HepG2 (cell line): ENCODE measurements at regions not wholly inside any gene's neighbourhood (a gene's known extent, or its start where the extent isn't known, plus 50 kb on each side); places are given as distances from the start of the nearest gene placed in this dataset.

Source experiments
- ATAC-seq: fragments of 200-7000 bp; cut with Tn5 transposase; 3 replicates; pipeline ENCODE4 v1.9.1; 2020; ENCODE audit warnings: mild to moderate bottlenecking, moderate library complexity
- BruUV-seq: library from RNA; stranded (reverse); fragments of 400-500 nt; replicated peaks from 2 replicates; lab custom pipeline; 2021; lab: Mats Ljungman, UMichigan
- CTCF ChIA-PET: fragments of 300-600 bp; formaldehyde crosslinking; extraction: SDS; loops from one replicate; lab custom pipeline; 2021; ENCODE audit warnings: low total read pairs, inconsistent platforms, low intra/inter-chr PET ratio; lab: Yijun Ruan, JAX
- POLR2A ChIA-PET: fragments of 350-600 bp; sonication (Branson Sonifier 250); formaldehyde crosslinking; loops from one replicate; lab custom pipeline; 2020; ENCODE audit warnings: antibody characterized with exemption, inconsistent platforms; lab: Yijun Ruan, JAX
- DNase-seq: peaks from one replicate; pipeline ENCODE4 v3.0.0-alpha.2; 2015; ENCODE audit warnings: low spot score
- FAIRE-seq: peaks from 3 replicates; lab custom pipeline; 2011; peaks lifted over from hg19 to GRCh38; lab: Jason Lieb, UNC
- H2AFZ ChIP-seq: one replicate; pipeline ENCODE4 v1.6.1; 2011; ENCODE audit warnings: low read length, inconsistent platforms
- H3K27ac ChIP-seq: fragments of 300-600 bp; 3 replicates; pipeline ENCODE4 v1.8.0; 2011; ENCODE audit warnings: mixed run types, mild to moderate bottlenecking, mixed read lengths, low read length, inconsistent platforms; ENCODE audit not compliant: insufficient read depth; ENCODE audit errors: extremely low read length
- H3K27me3 ChIP-seq, 2 experiments: fragments of 200-600 bp in 1 of 2; 2 replicates in 1 of 2; 3 replicates in 1 of 2; pipeline versions ENCODE4 v1.6.0 to v1.8.0; 2011; ENCODE audit warnings: low read length in 2 of 2, mild to moderate bottlenecking in 2 of 2, moderate library complexity in 2 of 2, inconsistent platforms in 1 of 2; ENCODE audit not compliant: insufficient read depth in 2 of 2, control insufficient read depth in 1 of 2
- H3K36me3 ChIP-seq, 2 experiments: fragments of 200-600 bp in 1 of 2; replicated peaks in 1 of 2; 2 replicates in 1 of 2; 3 replicates in 1 of 2; pipeline versions ENCODE4 v1.5.1 to v1.8.0; 2011; ENCODE audit warnings: low read length in 2 of 2, inconsistent platforms in 1 of 2; ENCODE audit not compliant: insufficient read depth in 2 of 2, control insufficient read depth in 1 of 2
- H3K4me1 ChIP-seq: 2 replicates; pipeline ENCODE4 v1.5.1; 2012; ENCODE audit warnings: low read length, inconsistent platforms; ENCODE audit not compliant: insufficient read depth
- H3K4me2 ChIP-seq: 2 replicates; pipeline ENCODE4 v1.6.0; 2011; ENCODE audit warnings: low read depth, low read length, inconsistent platforms
- H3K4me3 ChIP-seq, 3 experiments: fragments of 200-600 bp in 1 of 3; sonication (generic), shearing (Covaris generic) in 1 of 3; replicated peaks in 1 of 3; 2 replicates each; pipeline ENCODE4 v1.5.1; 2011 to 2016; ENCODE audit warnings: low read length in 3 of 3, inconsistent platforms in 2 of 3, low read depth in 2 of 3, mild to moderate bottlenecking in 2 of 3, control low read depth in 1 of 3, mixed read lengths in 1 of 3; ENCODE audit not compliant: insufficient read depth in 1 of 3
- H3K79me2 ChIP-seq: one replicate; pipeline ENCODE4 v1.6.1; 2011; ENCODE audit warnings: low read length, inconsistent platforms; ENCODE audit not compliant: insufficient read depth
- H3K9ac ChIP-seq: 2 replicates; pipeline ENCODE4 v1.6.0; 2011; ENCODE audit warnings: mild to moderate bottlenecking, low read depth, low read length, inconsistent platforms; ENCODE audit not compliant: insufficient read depth
- H3K9me3 ChIP-seq: 2 replicates; pipeline ENCODE4 v1.5.1; 2012; ENCODE audit warnings: mild to moderate bottlenecking, low read length
- H4K20me1 ChIP-seq: 2 replicates; pipeline ENCODE4 v1.6.0; 2011; ENCODE audit warnings: inconsistent platforms, mild to moderate bottlenecking, low read length, moderate library complexity; ENCODE audit not compliant: insufficient read depth
- CSRNP2 ChIP-seq: sonication (generic); formaldehyde crosslinking; conservative IDR thresholded peaks from 2 replicates; pipeline ENCODE4 v1.8.0; 2022; ENCODE audit warnings: low read depth, missing genetic modification reagents
- E2F1 ChIP-seq: sonication (generic); formaldehyde crosslinking; IDR thresholded peaks from 2 replicates; pipeline ENCODE4 v1.5.0; 2020; ENCODE audit warnings: missing genetic modification reagents
- HNRNPH1 ChIP-seq: fragments of 200-400 bp; formaldehyde crosslinking; optimal IDR thresholded peaks from 2 replicates; pipeline ENCODE3; 2017; ENCODE audit warnings: mild to moderate bottlenecking, low read depth, low read length
- KLF12 ChIP-seq: sonication (generic); formaldehyde crosslinking; IDR thresholded peaks from 2 replicates; pipeline ENCODE4 v1.4.0; 2020; ENCODE audit warnings: missing genetic modification reagents, borderline replicate concordance
- MED1 ChIP-seq: sonication (generic); formaldehyde crosslinking; IDR thresholded peaks from 2 replicates; pipeline ENCODE4 v1.4.0; 2020; ENCODE audit warnings: missing genetic modification reagents
- MED13 ChIP-seq: sonication (generic); formaldehyde crosslinking; IDR thresholded peaks from 2 replicates; pipeline ENCODE4 v1.5.0; 2020; ENCODE audit warnings: missing genetic modification reagents
- NONO ChIP-seq, 2 experiments: fragments of 450-650 bp in 1 of 2; sonication (generic) in 1 of 2; formaldehyde crosslinking in 1 of 2; IDR thresholded peaks in 1 of 2; conservative IDR thresholded peaks in 1 of 2; 2 replicates each; pipeline versions ENCODE4 v1.6.1 to v1.8.0; 2017 to 2022; ENCODE audit warnings: mild to moderate bottlenecking in 1 of 2, missing genetic modification reagents in 1 of 2, moderate library complexity in 1 of 2
- PHF20 ChIP-seq: sonication (generic); formaldehyde crosslinking; IDR thresholded peaks from 2 replicates; pipeline ENCODE4 v1.5.0; 2020; ENCODE audit warnings: mild to moderate bottlenecking, missing genetic modification reagents
- RFX1 ChIP-seq: fragments of 450-650 bp; IDR thresholded peaks from 2 replicates; pipeline ENCODE4 v1.6.1; 2017
- SRSF9 ChIP-seq: fragments of 200-400 bp; formaldehyde crosslinking; IDR thresholded peaks from 2 replicates; pipeline ENCODE4 v1.6.1; 2018; ENCODE audit warnings: borderline replicate concordance, mild to moderate bottlenecking, low read depth, low read length; ENCODE audit not compliant: insufficient read depth, poor library complexity, severe bottlenecking
- SRY ChIP-seq: sonication (generic); formaldehyde crosslinking; IDR thresholded peaks from 2 replicates; pipeline ENCODE4 v1.8.0; 2022; ENCODE audit warnings: mild to moderate bottlenecking, missing genetic modification reagents
- ZNF512 ChIP-seq: sonication (generic); formaldehyde crosslinking; IDR thresholded peaks from 2 replicates; pipeline ENCODE4 v1.4.0; 2020; ENCODE audit warnings: mild to moderate bottlenecking, missing genetic modification reagents
- ZNF543 ChIP-seq: sonication (generic); formaldehyde crosslinking; IDR thresholded peaks from 2 replicates; pipeline ENCODE4 v1.4.0; 2020; ENCODE audit warnings: mild to moderate bottlenecking, missing genetic modification reagents
- ZNF660 ChIP-seq: sonication (generic); formaldehyde crosslinking; IDR thresholded peaks from 2 replicates; pipeline ENCODE4 v1.5.1; 2020; ENCODE audit warnings: mild to moderate bottlenecking, low read depth, missing genetic modification reagents, borderline replicate concordance
- ZNF678 ChIP-seq: sonication (generic); formaldehyde crosslinking; IDR thresholded peaks from 2 replicates; pipeline ENCODE4 v1.4.0; 2020; ENCODE audit warnings: mild to moderate bottlenecking, missing genetic modification reagents
- ZNF704 ChIP-seq: sonication (generic); formaldehyde crosslinking; IDR thresholded peaks from 2 replicates; pipeline ENCODE4 v1.8.1; 2023; ENCODE audit warnings: mild to moderate bottlenecking, inconsistent platforms, moderate library complexity, missing genetic modification reagents, borderline replicate concordance
- ZNF879 ChIP-seq: sonication (generic); formaldehyde crosslinking; IDR thresholded peaks from 2 replicates; pipeline ENCODE4 v1.8.1; 2023; ENCODE audit warnings: missing genetic modification reagents
- WGBS: methylation state at CpG from one replicate; pipeline ENCODE4 v1.1.6; 2017; ENCODE audit warnings: low lambda C conversion rate; 5-methylcytosine and 5-hydroxymethylcytosine counted together
- in situ Hi-C: cut with HindIII; loops from 2 replicates; pipeline ENCODE4 v1.10.0; 2017; ENCODE audit warnings: low pct_unique_long_range_greater_than_20kb; ENCODE audit not compliant: extremely low pct_ligation_motif_present
- intact Hi-C: fragments of 100-400 bp; cut with micrococcal nuclease; formaldehyde crosslinking; loops from one replicate; pipeline ENCODE4 v1.10.0; 2022; ENCODE audit not compliant: unreplicated experiment

- Histone ChIP-seq H2AFZ (no peak overlapping the region), H4K20me1 (no peaks in the 10 kb centered on the region), H3K79me2 (no peaks in the 10 kb centered on the region), H3K4me3 (no peak overlapping the region), H3K27ac (no peak overlapping the region), H3K4me1 (peaks cover 48% of the 10 kb centered on the region), H3K9me3 (no peaks in the 10 kb centered on the region), H3K27me3 (no peaks in the 10 kb centered on the region), H3K36me3 (no peaks in the 10 kb centered on the region; a peak in 1 of 5 replicates), H3K4me2 (no peak overlapping the region), H3K9ac (no peak overlapping the region)
- in situ Hi-C loops (no loop called here), intact Hi-C loops (no loop called here)
- CTCF ChIA-PET: no interaction called here
- FAIRE-seq (no peak), ATAC-seq (no peak), DNase-seq (no peak)
- TF ChIP-seq ZNF512 (CRISPR knock-in tag): no peak
- no peak for TF ChIP-seq MED13 (CRISPR knock-in tag)
- no peak for TF ChIP-seq PHF20
- TF ChIP-seq ZNF543 (CRISPR knock-in tag): no peak
- TF ChIP-seq MED1 (CRISPR knock-in tag): no peak
- TF ChIP-seq KLF12 (CRISPR knock-in tag): no peak
- no peak for TF ChIP-seq SRY (CRISPR knock-in tag)
- TF ChIP-seq RFX1: no peak
- TF ChIP-seq ZNF704 (CRISPR knock-in tag): no peak
- no peak for TF ChIP-seq CSRNP2 (CRISPR knock-in tag)
- no peak for TF ChIP-seq ZNF660
- no peak for TF ChIP-seq ZNF678
- TF ChIP-seq E2F1 (CRISPR knock-in tag): no peak
- TF ChIP-seq NONO (IDR thresholded peaks at IDR 0.05): no peak
- no peak for TF ChIP-seq NONO (CRISPR knock-in tag; conservative IDR thresholded peaks at IDR 0.05)
- TF ChIP-seq SRSF9: no peak
- TF ChIP-seq ZNF879 (CRISPR knock-in tag): no peak
- no peak for TF ChIP-seq HNRNPH1
- POLR2A ChIA-PET: no interaction called here
- no TSS peak for BruUV-seq
- 98% methylated on average over 2 of the region's 2 CpGs for WGBS
Observed at GRCh38 chr3:56958879-56959278, 101.6 kb upstream of the SPATA12 start.
